Calu3 (cell line): ENCODE measurements at regions not wholly inside any gene's neighbourhood (a gene's known extent, or its start where the extent isn't known, plus 50 kb on each side); places are given as distances from the start of the nearest gene placed in this dataset.

Experiments
- BruUV-seq: library from RNA; stranded (reverse); fragments of 400-500 nt; replicated peaks from 2 replicates; lab custom pipeline; 2021; lab: Mats Ljungman, UMichigan
- CTCF ChIA-PET: fragments of 300-600 bp; sonication (Branson Sonifier 250); formaldehyde crosslinking; loops from one replicate; lab custom pipeline; 2022; ENCODE audit warnings: antibody characterized with exemption; lab: Charles Lee
- DNase-seq: peaks from one replicate; pipeline ENCODE4 v3.0.0; 2022
- H3K27ac Mint-ChIP-seq: one replicate; pipeline ENCODE4 v1.8.0; 2022; ENCODE audit warnings: mixed read lengths; ENCODE audit not compliant: unreplicated experiment
- H3K27me3 Mint-ChIP-seq: one replicate; pipeline ENCODE4 v1.8.0; 2022; ENCODE audit warnings: mixed read lengths; ENCODE audit not compliant: unreplicated experiment
- H3K36me3 Mint-ChIP-seq: one replicate; pipeline ENCODE4 v1.8.0; 2022; ENCODE audit warnings: mild to moderate bottlenecking, moderate library complexity, mixed read lengths; ENCODE audit not compliant: insufficient read depth, unreplicated experiment
- H3K4me1 Mint-ChIP-seq: one replicate; pipeline ENCODE4 v1.8.0; 2022; ENCODE audit warnings: mild to moderate bottlenecking, low read depth, mixed read lengths; ENCODE audit not compliant: unreplicated experiment
- H3K4me3 Mint-ChIP-seq: one replicate; pipeline ENCODE4 v1.8.0; 2022; ENCODE audit warnings: mild to moderate bottlenecking, low read depth, moderate library complexity, mixed read lengths; ENCODE audit not compliant: unreplicated experiment
- H3K9me3 Mint-ChIP-seq: one replicate; pipeline ENCODE4 v1.8.0; 2022; ENCODE audit warnings: low read depth, mixed read lengths; ENCODE audit not compliant: unreplicated experiment
- CTCF ChIP-seq: fragments of 200-600 bp; IDR thresholded peaks from one replicate; pipeline ENCODE4 v1.8.0; 2022; ENCODE audit warnings: antibody characterized with exemption; ENCODE audit not compliant: unreplicated experiment
- intact Hi-C: fragments of 100-400 bp; cut with micrococcal nuclease; formaldehyde crosslinking; loops from one replicate; pipeline ENCODE4 v1.10.0; 2022; ENCODE audit not compliant: unreplicated experiment

- DNase-seq, result no peak
- no TSS peak for BruUV-seq
- H3K4me3 Mint-ChIP-seq, result no peak overlapping the region
- CTCF ChIA-PET, result no interaction called here
- H3K27ac Mint-ChIP-seq, result no peak overlapping the region
- H3K4me1 Mint-ChIP-seq, result no peaks in the 10 kb centered on the region
- H3K36me3 Mint-ChIP-seq, result no peaks in the 10 kb centered on the region
- H3K27me3 Mint-ChIP-seq, result no peaks in the 10 kb centered on the region
- TF ChIP-seq CTCF, result no peak
- H3K9me3 Mint-ChIP-seq, result no peaks in the 10 kb centered on the region
- intact Hi-C loops, result no loop called here
These were observed 586.5 kb upstream of the CNTN5 start for GRCh38 chr11:98434296-98434695.

GRCh38 chr11:98453378-98453777 lies 567.4 kb upstream of the CNTN5 start:
- H3K4me1 Mint-ChIP-seq, result no peaks in the 10 kb centered on the region
- intact Hi-C loops, result no loop called here
- no peak overlapping the region for H3K4me3 Mint-ChIP-seq
- no peaks in the 10 kb centered on the region for H3K27me3 Mint-ChIP-seq
- no TSS peak for BruUV-seq
- no peak for TF ChIP-seq CTCF
- CTCF ChIA-PET, result no interaction called here
- no peak for DNase-seq
- no peaks in the 10 kb centered on the region for H3K36me3 Mint-ChIP-seq
- no peak overlapping the region for H3K27ac Mint-ChIP-seq
- peaks cover 14% of the 10 kb centered on the region for H3K9me3 Mint-ChIP-seq

- no TSS peak for BruUV-seq
- H3K9me3 Mint-ChIP-seq, result peaks cover 17% of the 10 kb centered on the region
- H3K36me3 Mint-ChIP-seq, result no peaks in the 10 kb centered on the region
- no peak for DNase-seq
- TF ChIP-seq CTCF, result no peak
- intact Hi-C loops, result no loop called here
- no peaks in the 10 kb centered on the region for H3K4me1 Mint-ChIP-seq
- no peak overlapping the region for H3K27ac Mint-ChIP-seq
- no peak overlapping the region for H3K4me3 Mint-ChIP-seq
- CTCF ChIA-PET, result no interaction called here
- H3K27me3 Mint-ChIP-seq, result no peaks in the 10 kb centered on the region
These were observed 565.0 kb upstream of the CNTN5 start for GRCh38 chr11:98455500-98456307.

- BruUV-seq, result no TSS peak
- no peaks in the 10 kb centered on the region for H3K4me1 Mint-ChIP-seq
- DNase-seq, result no peak
- H3K4me3 Mint-ChIP-seq, result no peak overlapping the region
- no peaks in the 10 kb centered on the region for H3K27me3 Mint-ChIP-seq
- CTCF ChIA-PET, result no interaction called here
- H3K9me3 Mint-ChIP-seq, result peaks cover 17% of the 10 kb centered on the region
- TF ChIP-seq CTCF, result no peak
- no peak overlapping the region for H3K27ac Mint-ChIP-seq
- intact Hi-C loops, result no loop called here
- no peaks in the 10 kb centered on the region for H3K36me3 Mint-ChIP-seq
These were observed 564.5 kb upstream of the CNTN5 start for GRCh38 chr11:98456308-98456680.
